HG02798 (cell line): ENCODE measurements at regions not wholly inside any gene's neighbourhood (a gene's known extent, or its start where the extent isn't known, plus 50 kb on each side); places are given as distances from the start of the nearest gene placed in this dataset.

Source experiments
- ATAC-seq: cut with Tn5 transposase; IDR thresholded peaks from one replicate; pipeline ENCODE4 v1.9.1; 2021; ENCODE audit warnings: mild to moderate bottlenecking; ENCODE audit not compliant: unreplicated experiment, poor library complexity

DNA sequence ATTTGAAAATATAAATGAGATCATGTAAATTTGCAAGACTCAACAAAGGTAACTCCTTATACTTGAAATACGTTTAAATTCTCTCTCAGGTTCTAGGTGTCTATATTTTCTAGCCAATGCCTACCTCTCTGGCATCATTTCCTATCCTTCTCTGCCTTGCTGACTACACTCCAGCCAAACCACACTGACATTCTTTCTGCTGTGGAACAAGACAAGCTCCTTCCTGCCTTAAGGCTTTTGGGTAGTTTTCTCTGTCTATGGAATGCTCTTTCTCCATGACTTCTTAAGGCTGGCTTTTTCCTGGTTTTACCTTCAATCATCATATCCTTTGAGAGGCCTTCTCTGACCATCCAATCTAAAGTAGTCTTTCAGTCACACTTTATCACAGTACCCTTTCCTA lies 201.0 kb downstream of the SPRY1 start:
- no peak for ATAC-seq

GRCh38 chr4:123598331-123598730 lies 201.7 kb downstream of the SPRY1 start:
- ATAC-seq, result no peak

DNA sequence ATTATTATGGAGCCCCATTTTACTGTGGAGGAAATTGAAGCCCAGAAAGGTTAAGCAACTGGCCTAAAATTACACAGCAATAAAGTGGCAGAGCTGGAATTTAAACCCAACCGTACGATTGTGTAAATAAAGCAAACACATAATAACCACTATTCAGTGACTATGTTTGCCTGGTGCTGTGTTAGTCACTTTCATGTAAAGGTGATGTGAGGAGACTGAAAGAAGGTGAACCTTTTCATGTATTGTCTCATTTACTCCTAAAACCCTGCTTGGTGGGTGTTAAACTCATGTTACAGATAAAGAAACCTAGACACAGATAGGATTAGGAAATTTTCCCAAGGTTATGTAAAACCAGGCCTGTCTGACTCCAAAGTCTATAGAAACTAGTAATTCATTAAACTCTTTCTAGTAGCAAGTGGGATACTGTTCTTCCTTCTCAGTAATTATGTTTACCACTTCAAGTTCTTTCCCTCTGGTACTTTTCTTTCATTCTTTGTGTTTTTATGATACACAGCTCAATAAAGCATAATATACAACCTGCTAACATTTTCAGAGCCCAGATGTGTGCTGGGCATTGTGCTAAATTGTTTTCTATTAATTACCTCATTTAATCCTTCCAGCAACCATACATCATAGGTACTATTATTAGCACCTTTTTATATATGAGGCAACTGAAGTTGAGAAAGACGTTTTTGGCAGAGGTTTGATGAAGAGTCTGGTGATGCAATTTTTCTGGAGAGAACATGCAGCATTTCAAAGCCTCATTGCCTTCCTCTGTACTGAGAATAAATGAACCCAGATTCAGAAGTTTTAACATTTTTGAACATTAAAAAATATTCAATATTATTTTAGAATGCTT lies 202.7 kb downstream of the SPRY1 start:
- no peak for ATAC-seq

- peak; percentile 100 for ATAC-seq
These were observed 203.6 kb downstream of the SPRY1 start for GRCh38 chr4:123599920-123600810.

DNA sequence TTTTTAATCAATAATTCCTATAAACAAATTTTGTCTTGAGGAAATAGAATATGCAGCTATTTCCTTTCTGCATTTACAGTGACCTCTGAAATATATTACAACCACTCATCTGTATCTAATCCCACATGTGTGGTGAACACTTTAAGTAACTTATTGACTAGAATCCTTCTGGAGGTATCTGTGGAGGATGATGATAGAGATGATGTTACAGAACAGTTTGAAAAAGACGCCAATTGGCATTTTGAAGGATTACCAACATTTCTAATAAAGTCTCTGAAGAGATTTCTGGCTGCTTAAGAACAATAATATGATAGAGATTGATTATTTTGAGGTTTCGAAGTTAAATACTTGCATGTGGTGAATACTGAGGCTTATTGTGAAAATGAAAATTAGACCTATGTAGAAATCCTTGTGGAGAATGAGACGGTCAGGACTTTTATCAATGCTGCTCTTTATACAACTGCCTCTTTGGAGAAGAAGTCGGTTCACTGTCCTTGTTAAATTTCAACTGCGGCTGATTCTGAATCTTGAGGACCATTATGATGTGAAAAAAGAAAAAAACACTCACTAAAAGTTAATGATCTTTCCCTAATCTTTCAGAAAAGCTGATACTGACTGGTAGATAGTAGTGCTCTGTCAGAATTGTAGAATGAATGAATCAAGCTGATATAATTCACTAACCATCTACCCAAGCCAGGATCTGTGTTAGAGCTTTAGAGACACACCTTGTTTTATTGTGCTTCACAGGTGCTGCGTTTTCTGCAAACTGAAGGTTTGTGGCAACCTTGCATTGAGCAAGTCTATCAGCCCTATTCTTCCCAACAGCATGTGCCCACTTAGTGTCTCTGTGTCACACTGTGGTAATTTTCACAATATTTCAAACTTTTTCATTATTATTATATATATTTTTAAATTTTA lies 204.7 kb downstream of the SPRY1 start:
- ATAC-seq, result no peak

DNA sequence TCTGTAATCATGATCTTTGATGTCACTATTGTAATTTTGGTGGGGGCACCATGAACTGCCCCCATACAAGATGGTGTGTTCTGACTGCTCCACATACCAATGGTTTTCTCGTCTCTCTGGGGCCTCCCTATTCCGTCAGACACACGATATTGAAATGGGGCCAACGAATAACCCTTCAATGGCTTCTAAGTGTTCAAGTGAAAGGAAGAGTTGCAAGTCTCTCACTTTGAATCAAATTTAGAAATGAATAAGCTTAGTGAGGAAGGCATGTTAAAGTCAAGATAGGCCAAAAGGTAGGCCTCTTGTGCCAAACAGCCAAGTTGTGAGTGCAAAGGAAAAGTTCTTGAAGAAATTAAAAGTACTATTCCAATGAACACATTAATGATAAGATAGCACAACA lies 205.4 kb downstream of the SPRY1 start:
- no peak for ATAC-seq

DNA sequence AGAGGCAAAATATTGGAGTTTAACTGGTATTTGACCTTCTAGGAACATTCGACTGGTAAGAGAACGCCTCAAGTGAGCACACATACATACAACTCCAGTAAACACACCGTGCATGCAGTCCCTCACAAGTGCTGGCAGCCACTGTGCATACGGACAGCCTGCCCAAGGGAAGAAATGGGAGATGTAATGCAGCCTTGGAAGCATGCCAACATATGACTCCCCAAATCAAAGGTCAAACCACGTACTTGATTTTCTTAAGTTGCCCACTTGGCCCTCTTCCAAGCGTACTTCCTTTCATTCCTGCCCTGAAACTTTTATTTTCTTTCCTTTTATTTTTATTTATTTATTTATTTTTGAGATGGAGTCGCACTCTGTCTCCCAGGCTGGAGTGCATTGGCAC lies 206.6 kb downstream of the SPRY1 start:
- ATAC-seq, result no peak

DNA sequence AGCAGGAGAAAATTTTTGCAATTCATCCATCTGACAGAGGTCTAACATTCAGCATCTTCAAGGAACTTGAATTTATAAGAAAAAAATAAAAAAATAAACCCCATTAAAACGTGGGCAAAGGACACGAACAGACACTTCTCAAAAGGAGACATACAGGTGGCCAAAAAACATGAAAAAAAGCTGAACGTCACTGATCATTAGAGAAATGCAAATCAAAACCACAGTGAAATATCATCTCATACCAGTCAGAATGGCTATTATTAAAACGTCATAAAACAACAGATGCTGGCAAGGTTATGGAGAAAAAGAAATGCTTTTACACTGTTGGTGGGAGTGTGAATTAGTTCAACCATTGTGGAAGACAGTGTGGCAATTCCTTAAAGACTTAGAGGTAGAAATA lies 209.2 kb downstream of the SPRY1 start:
- peak; percentile 54 for ATAC-seq

DNA sequence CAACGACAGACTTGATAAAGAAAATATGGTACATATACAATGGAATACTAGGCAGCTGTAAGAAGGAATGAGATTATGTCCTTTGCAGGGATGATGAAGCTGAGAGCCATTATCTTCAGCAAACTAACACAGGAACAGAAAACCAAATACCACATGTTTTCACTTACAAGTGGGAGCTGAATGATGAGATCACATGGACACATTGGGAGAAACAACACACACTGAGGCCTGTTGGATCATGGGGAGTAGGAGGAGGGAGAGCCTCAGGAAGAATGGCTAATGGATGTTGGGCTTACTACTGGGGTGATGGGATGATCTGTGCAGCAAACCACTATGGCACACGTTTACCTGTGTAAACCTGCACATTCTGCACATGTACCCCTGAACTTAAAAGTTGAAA lies 209.7 kb downstream of the SPRY1 start:
- no peak for ATAC-seq

GRCh38 chr4:123606946-123607542 lies 210.4 kb downstream of the SPRY1 start:
- peak; percentile 69 for ATAC-seq

- ATAC-seq, result no peak
These were observed 213.2 kb downstream of the SPRY1 start for GRCh38 chr4:123609829-123610228.

DNA sequence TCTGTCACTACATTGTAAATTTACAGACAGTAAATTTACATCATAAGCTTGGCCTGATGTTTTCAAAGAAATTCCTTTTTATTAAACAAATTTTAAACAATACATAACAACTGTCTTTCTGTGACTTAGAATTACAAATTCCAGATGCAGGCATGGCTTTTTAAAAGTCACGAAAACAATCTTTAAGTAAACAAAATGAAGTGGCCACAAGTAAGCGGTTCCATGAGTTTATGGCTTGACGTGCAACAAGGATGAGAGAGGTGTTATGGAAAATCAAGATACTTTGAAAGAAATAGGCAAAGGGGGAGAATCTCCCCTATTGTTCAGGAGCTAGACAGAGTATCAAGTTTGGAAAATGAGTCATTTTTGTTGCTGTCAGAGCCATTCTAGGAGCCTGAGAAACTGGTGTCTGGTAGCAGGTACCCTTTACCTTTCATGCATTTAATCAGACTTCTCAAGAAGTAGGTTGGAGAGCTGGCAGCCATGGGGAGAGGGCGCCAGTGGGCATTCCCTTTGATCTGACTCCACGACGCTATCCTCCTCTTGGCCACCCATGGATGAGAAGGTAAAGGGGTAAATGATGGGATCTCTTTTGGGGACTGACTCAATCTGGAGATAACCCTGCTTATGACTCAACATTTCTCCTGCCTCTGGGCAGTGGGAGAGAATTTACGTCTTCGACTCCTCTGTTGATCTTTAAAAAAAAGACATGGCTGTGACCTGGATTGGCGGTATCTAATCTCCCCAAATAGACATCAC lies 217.2 kb downstream of the SPRY1 start:
- no peak for ATAC-seq

DNA sequence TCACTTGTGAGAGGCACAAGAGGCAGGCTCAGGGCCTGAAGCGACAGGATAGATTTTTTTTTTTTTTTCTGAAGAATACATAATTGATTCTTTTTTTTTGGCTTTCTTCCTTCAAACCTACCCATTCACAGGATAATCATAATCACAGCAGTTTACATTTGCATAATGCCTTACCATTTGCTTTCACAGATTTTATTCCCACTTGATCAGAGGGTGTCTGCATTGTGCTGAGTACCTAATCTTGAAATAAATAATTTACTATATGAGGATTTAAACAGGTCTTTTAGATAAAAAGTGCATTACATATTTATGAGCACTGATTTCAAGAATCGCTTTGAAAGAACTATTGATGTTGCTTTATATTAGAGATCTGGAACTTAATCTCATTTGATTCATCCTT lies 219.3 kb downstream of the SPRY1 start:
- no peak for ATAC-seq

- no peak for ATAC-seq
These were observed 220.4 kb downstream of the SPRY1 start for GRCh38 chr4:123616951-123617461.

DNA sequence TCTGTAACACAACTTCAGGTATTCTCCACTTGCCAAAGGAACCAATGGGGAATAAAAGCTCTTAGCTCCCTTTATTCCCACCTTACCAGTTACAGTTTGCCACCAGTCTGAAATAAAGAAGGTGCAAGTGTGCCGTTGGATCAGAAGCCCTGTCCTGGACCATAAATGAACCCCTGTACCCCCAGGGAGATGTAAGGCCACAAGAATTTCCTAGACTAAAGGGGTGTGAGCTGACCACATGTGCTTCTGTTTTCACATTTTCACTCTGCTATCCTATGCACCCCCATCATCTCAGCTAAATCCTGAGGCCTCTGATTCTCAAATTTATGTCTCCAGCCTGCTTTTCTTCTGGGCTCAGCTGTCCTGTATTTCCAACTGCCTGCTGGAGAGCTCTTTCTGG lies 221.2 kb downstream of the SPRY1 start:
- no peak for ATAC-seq

GRCh38 chr4:123618606-123619005 lies 222.0 kb downstream of the SPRY1 start:
- no peak for ATAC-seq

DNA sequence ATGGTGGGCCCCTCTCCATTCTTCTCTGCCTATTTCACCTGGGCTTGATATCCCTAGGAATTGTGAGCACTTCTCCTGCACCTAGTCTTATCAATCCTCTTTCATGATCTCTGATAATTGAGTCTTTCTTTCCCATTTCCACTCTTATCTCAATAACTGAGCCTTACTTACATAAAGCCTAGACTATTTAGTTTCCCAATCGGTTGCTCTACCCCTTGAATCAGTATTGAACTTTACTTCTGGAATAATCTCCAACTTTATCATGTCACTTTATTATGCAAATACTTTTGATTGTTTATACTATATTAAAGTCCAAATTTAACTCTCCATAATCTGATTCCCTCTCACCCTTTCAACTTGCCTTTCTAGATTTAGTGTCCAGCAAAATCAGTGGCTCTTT lies 222.7 kb downstream of the SPRY1 start:
- ATAC-seq, result no peak

DNA sequence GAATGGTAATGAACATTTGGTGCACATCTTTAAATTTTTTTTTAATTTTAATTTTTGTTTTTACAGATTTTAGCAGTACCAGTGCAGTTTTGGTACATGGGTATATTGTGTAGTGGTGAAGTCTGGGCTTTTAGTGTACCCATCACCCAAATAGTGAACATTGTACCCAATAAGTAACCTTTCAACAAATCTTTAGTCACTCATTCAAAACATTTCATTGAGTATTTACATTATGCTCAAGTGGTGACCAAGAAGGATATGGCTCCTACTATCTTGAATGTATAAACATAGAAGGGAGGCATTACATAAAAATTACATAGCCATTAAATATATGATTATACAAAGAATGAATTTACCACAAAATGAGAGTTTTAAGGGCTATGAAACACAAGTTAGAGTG lies 223.3 kb downstream of the SPRY1 start:
- ATAC-seq, result no peak

DNA sequence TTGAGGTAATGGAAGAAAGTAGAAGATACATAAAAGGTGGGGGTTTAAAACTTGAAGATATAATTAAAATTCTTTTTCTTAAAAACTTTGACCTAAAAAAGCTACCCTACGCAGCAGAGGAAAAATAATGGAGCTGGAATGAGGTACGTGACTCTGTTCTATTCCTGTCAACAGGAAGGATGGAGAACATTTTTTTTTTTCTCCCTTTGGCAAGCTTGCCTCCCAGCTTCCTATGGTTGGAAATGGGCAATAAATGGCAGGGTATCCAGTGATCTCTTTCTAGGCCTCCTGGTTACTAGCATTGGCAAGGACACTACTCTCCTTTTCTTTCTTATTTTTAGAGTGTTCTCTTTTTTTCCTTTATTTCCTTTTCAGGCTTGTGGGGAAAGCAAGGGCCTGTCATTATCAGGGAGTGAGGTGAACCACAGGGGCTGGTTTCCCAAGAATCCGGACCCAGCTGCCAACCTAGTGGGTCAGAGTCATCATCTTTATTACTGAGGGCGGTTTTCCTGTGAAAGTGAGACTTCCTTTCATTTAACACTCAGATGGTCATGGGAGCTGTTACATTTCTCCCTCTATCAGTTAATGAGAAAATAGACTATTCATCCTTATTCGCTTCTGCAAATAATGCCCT lies 224.6 kb downstream of the SPRY1 start:
- ATAC-seq, result no peak
